Activated CD8-positive, alpha-beta T cell treated with anti-CD3 and anti-CD28 coated beads for 36 hours (primary cell): ENCODE measurements at regions not wholly inside any gene's neighbourhood (a gene's known extent, or its start where the extent isn't known, plus 50 kb on each side); places are given as distances from the start of the nearest gene placed in this dataset. TPM values are rescaled to one million over a fixed set of nuclear protein-coding genes. Genes with fewer than 3 reads are reported as not detected.

Experiments
- ATAC-seq: fragments of 200-7000 bp; cut with Tn5 transposase; one replicate; pipeline ENCODE4 v1.10.0; 2021; ENCODE audit warnings: mild to moderate bottlenecking, moderate library complexity
- CTCF ChIA-PET: fragments of 350-600 bp; sonication (Branson Sonifier 250); formaldehyde crosslinking; loops from one replicate; lab custom pipeline; 2021; ENCODE audit warnings: antibody characterized with exemption; lab: Charles Lee
- POLR2A ChIA-PET: fragments of 350-600 bp; sonication (Branson Sonifier 250); formaldehyde crosslinking; loops from one replicate; lab custom pipeline; 2021; ENCODE audit warnings: antibody characterized with exemption; lab: Charles Lee
- DNase-seq: peaks from one replicate; pipeline ENCODE4 v3.0.0-alpha.2; 2020
- H3K27ac Mint-ChIP-seq: one replicate; pipeline ENCODE4 v1.8.0; 2021; ENCODE audit warnings: mild to moderate bottlenecking, mixed read lengths
- H3K27me3 Mint-ChIP-seq: one replicate; pipeline ENCODE4 v1.8.0; 2021; ENCODE audit warnings: mixed read lengths
- H3K36me3 Mint-ChIP-seq: one replicate; pipeline ENCODE4 v1.8.0; 2021; ENCODE audit warnings: low read depth, mixed read lengths
- H3K4me1 Mint-ChIP-seq: one replicate; pipeline ENCODE4 v1.8.0; 2021; ENCODE audit warnings: low read depth, mixed read lengths
- H3K4me3 Mint-ChIP-seq: one replicate; pipeline ENCODE4 v1.8.0; 2021; ENCODE audit warnings: mild to moderate bottlenecking, moderate library complexity, mixed read lengths
- H3K9me3 Mint-ChIP-seq: one replicate; pipeline ENCODE4 v1.8.0; 2021; ENCODE audit warnings: mixed read lengths
- CTCF ChIP-seq: fragments of 200-600 bp; IDR thresholded peaks from one replicate; pipeline ENCODE4 v1.8.0; 2022; ENCODE audit warnings: antibody characterized with exemption, mild to moderate bottlenecking
- intact Hi-C: fragments of 100-400 bp; cut with micrococcal nuclease; formaldehyde crosslinking; loops from one replicate; pipeline ENCODE4 v1.10.0; 2022
- microRNA-seq: library from miRNA; unstranded; fragments of <30 nt; microRNA quantifications from one replicate; pipeline ENCODE4 v1.2.0, GENCODE V29; 2022; ENCODE audit warnings: borderline microRNAs expressed, borderline replicate concordance

- H3K36me3 Mint-ChIP-seq: no peaks in the 10 kb centered on the region
- POLR2A ChIA-PET: no interaction called here
- intact Hi-C loops: no loop called here
- peaks cover 2% of the 10 kb centered on the region for H3K27me3 Mint-ChIP-seq
- H3K4me3 Mint-ChIP-seq: no peak overlapping the region
- no peaks in the 10 kb centered on the region for H3K9me3 Mint-ChIP-seq
- no peaks in the 10 kb centered on the region for H3K4me1 Mint-ChIP-seq
- ATAC-seq: no peak
- CTCF ChIA-PET: no interaction called here
- no peak overlapping the region for H3K27ac Mint-ChIP-seq
- no peak for TF ChIP-seq CTCF
- DNase-seq: no peak
Measured at GRCh38 chr4:182193311-182193710, 49.9 kb upstream of the TENM3 start.

Small RNA genes lying in the stretch of these regions (microRNA-seq; reads per million reads assigned to microRNA genes)
- gene MIR1305: not detected
